ENCODE measurements at regions not wholly inside any gene's neighbourhood (a gene's known extent, or its start where the extent isn't known, plus 50 kb on each side); places are given as distances from the start of the nearest gene placed in this dataset.

DNA sequence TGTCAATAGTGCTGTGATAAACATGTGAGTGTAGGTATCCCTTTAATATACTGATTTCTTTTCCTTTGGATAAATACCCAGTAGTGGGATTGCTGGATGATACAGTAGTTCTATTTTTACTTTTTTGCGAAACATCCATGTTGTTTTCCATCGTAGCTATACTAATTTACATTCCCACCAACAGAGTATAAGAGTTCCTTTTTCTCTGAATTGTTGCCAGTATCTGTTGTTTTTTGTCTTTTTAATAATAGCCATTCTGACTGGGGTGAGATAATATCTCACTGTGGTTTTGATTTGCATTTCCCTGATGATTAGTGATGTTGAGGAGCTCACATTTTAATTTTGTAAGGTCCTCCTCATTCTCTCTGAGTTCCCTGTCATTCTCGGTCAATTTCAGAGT, 71.1 kb upstream of the NFIL3 start:
- TF ChIP-seq CTCF (IDR thresholded peaks at IDR 0.05; ENCODE audit: control extremely low read depth in 1 of 3, insufficient read depth in 1 of 3, low read depth in 1 of 3, low read length in 3 of 3) (no peak), JUN (IDR thresholded peaks at IDR 0.05; ENCODE audit: low read depth, low read length) (no peak), POLR2A (IDR thresholded peaks at IDR 0.05; ENCODE audit: control extremely low read depth in 1 of 2, low read depth in 2 of 2, low read length in 2 of 2) (no peak), CHD2 (IDR thresholded peaks at IDR 0.05; ENCODE audit: low read length) (no peak), EZH2 (IDR thresholded peaks at IDR 0.05; ENCODE audit: low read depth, low read length, severe bottlenecking) (no peak), NRF1 (IDR thresholded peaks at IDR 0.05; ENCODE audit: low read depth, low read length) (no peak)

Data from H1 (cell line).